CD4-positive, alpha-beta T cell treated with Interleukin-1 beta for 1 hour (primary cell): ENCODE measurements at regions not wholly inside any gene's neighbourhood (a gene's known extent, or its start where the extent isn't known, plus 50 kb on each side); places are given as distances from the start of the nearest gene placed in this dataset.
A peak's percentile ranks its signal among the peaks of the same experiment; 100 is the strongest.
"Not testable (repeated sequence)": the region's sequence is repeated elsewhere in the genome, so short reads cannot be mapped to it uniquely, and the experiment has no call there.

Experiments
- DNase-seq, 2 donors: peaks; one replicate each; pipeline ENCODE4 v3.0.0-alpha.2; 2020 to 2022

- no peak for DNase-seq
These were observed 52.2 kb upstream of the PAX3 start for GRCh38 chr2:222351035-222351434.

GRCh38 chr2:222352981-222353380, 54.2 kb upstream of the PAX3 start:
- DNase-seq, result no peak

- no peak for DNase-seq
These were observed 55.2 kb upstream of the PAX3 start for GRCh38 chr2:222353993-222354392.

GRCh38 chr2:222355860-222356259, 57.1 kb upstream of the PAX3 start:
- no peak for DNase-seq

- DNase-seq, result no peak
These were observed 59.1 kb upstream of the PAX3 start for GRCh38 chr2:222357930-222358329.

- DNase-seq, result peak in 1 of 2 donors; percentile 6
These were observed 60.1 kb upstream of the PAX3 start for GRCh38 chr2:222358876-222359275.

- peak in 1 of 2 donors; percentile 17 for DNase-seq
These were observed 61.3 kb upstream of the PAX3 start for GRCh38 chr2:222360146-222360545.

- no peak for DNase-seq
These were observed 62.2 kb upstream of the PAX3 start for GRCh38 chr2:222360997-222361396.

GRCh38 chr2:222361787-222362186, 62.6 kb upstream of the SGPP2 start:
- DNase-seq, result no peak

GRCh38 chr2:222362336-222362735, 62.0 kb upstream of the SGPP2 start:
- no peak for DNase-seq

GRCh38 chr2:222364285-222364895, 60.0 kb upstream of the SGPP2 start:
- no peak for DNase-seq

GRCh38 chr2:222368280-222368679, 56.1 kb upstream of the SGPP2 start:
- DNase-seq, result not testable (repeated sequence)

GRCh38 chr2:222372993-222373392, 51.4 kb upstream of the SGPP2 start:
- no peak for DNase-seq
